H9 (cell line): ENCODE measurements at regions not wholly inside any gene's neighbourhood (a gene's known extent, or its start where the extent isn't known, plus 50 kb on each side); places are given as distances from the start of the nearest gene placed in this dataset.

Source experiments
- DNase-seq: peaks from one replicate; pipeline ENCODE4 v3.0.0-alpha.2; 2017
- H2AFZ ChIP-seq: one replicate; pipeline ENCODE4 v1.6.1; 2013; ENCODE audit warnings: mild to moderate bottlenecking, low read length, control low read depth, moderate library complexity
- H2AK5ac ChIP-seq: 2 replicates; pipeline ENCODE4 v1.6.1; 2013; ENCODE audit warnings: low read length, control low read depth, mixed read lengths; ENCODE audit not compliant: insufficient read length
- H2BK120ac ChIP-seq: one replicate; pipeline ENCODE4 v1.6.1; 2013; ENCODE audit warnings: low read depth, mild to moderate bottlenecking, low read length, control low read depth, inconsistent platforms; ENCODE audit not compliant: poor library complexity, severe bottlenecking
- H2BK12ac ChIP-seq: 2 replicates; pipeline ENCODE4 v1.6.1; 2013; ENCODE audit warnings: low read length, control low read depth, mixed read lengths, low read depth; ENCODE audit not compliant: insufficient read length
- H2BK15ac ChIP-seq: 2 replicates; pipeline ENCODE4 v1.6.1; 2013; ENCODE audit warnings: low read depth, low read length, control low read depth
- H2BK20ac ChIP-seq: one replicate; pipeline ENCODE4 v1.6.1; 2013; ENCODE audit warnings: low read depth, mild to moderate bottlenecking, low read length, control low read depth, inconsistent platforms; ENCODE audit not compliant: poor library complexity, severe bottlenecking
- H2BK5ac ChIP-seq: 2 replicates; pipeline ENCODE4 v1.6.1; 2013; ENCODE audit warnings: low read length, control low read depth, mixed read lengths; ENCODE audit not compliant: insufficient read length
- H3K14ac ChIP-seq: 2 replicates; pipeline ENCODE4 v1.6.1; 2013; ENCODE audit warnings: low read length, control low read depth; ENCODE audit not compliant: insufficient read depth
- H3K18ac ChIP-seq: 2 replicates; pipeline ENCODE4 v1.6.1; 2013; ENCODE audit warnings: low read depth, mild to moderate bottlenecking, mixed read lengths, low read length, control low read depth; ENCODE audit not compliant: insufficient read length
- H3K23ac ChIP-seq: 2 replicates; pipeline ENCODE4 v1.6.1; 2013; ENCODE audit warnings: low read length, control low read depth, mixed read lengths, low read depth; ENCODE audit not compliant: insufficient read length
- H3K23me2 ChIP-seq: 2 replicates; pipeline ENCODE4 v1.6.1; 2013; ENCODE audit warnings: low read depth, mild to moderate bottlenecking, mixed read lengths, low read length, control low read depth; ENCODE audit not compliant: insufficient read length, poor library complexity, severe bottlenecking
- H3K27ac ChIP-seq: 2 replicates; pipeline ENCODE4 v1.5.1; 2013; ENCODE audit warnings: low read length, control low read depth, mixed read lengths, low read depth; ENCODE audit not compliant: insufficient read length
- H3K27me3 ChIP-seq: 2 replicates; pipeline ENCODE4 v1.6.1; 2013; ENCODE audit warnings: low read length, control low read depth, inconsistent platforms; ENCODE audit not compliant: insufficient read depth
- H3K4ac ChIP-seq: 2 replicates; pipeline ENCODE4 v1.6.1; 2013; ENCODE audit warnings: low read depth, mild to moderate bottlenecking, control low read depth, inconsistent platforms, low read length, moderate library complexity
- H3K4me1 ChIP-seq: 2 replicates; pipeline ENCODE4 v1.6.1; 2013; ENCODE audit warnings: low read length, control low read depth, inconsistent platforms; ENCODE audit not compliant: insufficient read depth
- H3K4me2 ChIP-seq: 2 replicates; pipeline ENCODE4 v1.6.1; 2013; ENCODE audit warnings: low read length, control low read depth, mixed read lengths; ENCODE audit not compliant: insufficient read length, insufficient read depth
- H3K56ac ChIP-seq: 2 replicates; pipeline ENCODE4 v1.6.1; 2013; ENCODE audit warnings: low read depth, mild to moderate bottlenecking, mixed read lengths, low read length, control low read depth; ENCODE audit not compliant: insufficient read length
- H3K79me1 ChIP-seq: 2 replicates; pipeline ENCODE4 v1.6.1; 2013; ENCODE audit warnings: low read depth, mild to moderate bottlenecking, moderate library complexity, low read length, control low read depth, inconsistent platforms; ENCODE audit not compliant: insufficient read depth, poor library complexity, severe bottlenecking
- H3K79me2 ChIP-seq: 2 replicates; pipeline ENCODE4 v1.6.1; 2013; ENCODE audit warnings: low read length, control low read depth, inconsistent platforms; ENCODE audit not compliant: insufficient read depth
- H3K9ac ChIP-seq: 2 replicates; pipeline ENCODE4 v1.6.1; 2013; ENCODE audit warnings: low read length, control low read depth, mixed read lengths; ENCODE audit not compliant: insufficient read length; ENCODE audit errors: extremely low read depth
- H3K9me3 ChIP-seq: one replicate; pipeline ENCODE4 v1.6.1; 2013; ENCODE audit warnings: low read depth, low read length, inconsistent platforms; ENCODE audit not compliant: control insufficient read depth
- H3T11ph ChIP-seq: one replicate; pipeline ENCODE4 v1.6.1; 2013; ENCODE audit warnings: mild to moderate bottlenecking, low read length, control low read depth, inconsistent platforms
- H4K20me1 ChIP-seq: one replicate; pipeline ENCODE4 v1.6.1; 2013; ENCODE audit not compliant: control insufficient read depth, insufficient read length, insufficient read depth
- H4K5ac ChIP-seq: 2 replicates; pipeline ENCODE4 v1.6.1; 2013; ENCODE audit warnings: low read depth, mild to moderate bottlenecking, mixed read lengths, low read length, control low read depth; ENCODE audit not compliant: insufficient read length
- H4K8ac ChIP-seq: replicated peaks from 2 replicates; pipeline ENCODE4 v1.6.1; 2013; ENCODE audit warnings: low read length, control low read depth, mixed read lengths, low read depth; ENCODE audit not compliant: insufficient read length
- H4K91ac ChIP-seq: 2 replicates; pipeline ENCODE4 v1.6.1; 2013; ENCODE audit warnings: low read depth, mild to moderate bottlenecking, moderate library complexity, mixed read lengths, low read length, control low read depth; ENCODE audit not compliant: insufficient read length
- H3K27ac Mint-ChIP-seq, 3 experiments: 2 replicates in 2 of 3; 3 replicates in 1 of 3; pipeline ENCODE4 v1.8.0; 2020 to 2021; ENCODE audit warnings: mixed read lengths in 3 of 3, mild to moderate bottlenecking in 1 of 3, moderate library complexity in 1 of 3
- H3K27me3 Mint-ChIP-seq: 2 replicates; pipeline ENCODE4 v1.8.0; 2021; ENCODE audit warnings: low read depth, mild to moderate bottlenecking, moderate library complexity, mixed read lengths
- H3K36me3 Mint-ChIP-seq, 3 experiments: 2 replicates in 2 of 3; 3 replicates in 1 of 3; pipeline ENCODE4 v1.8.0; 2020 to 2021; ENCODE audit warnings: low read depth in 3 of 3, mixed read lengths in 3 of 3; ENCODE audit not compliant: insufficient read depth in 1 of 3
- H3K4me1 Mint-ChIP-seq, 2 experiments: 2 replicates each; pipeline ENCODE4 v1.8.0; 2020; ENCODE audit warnings: mixed read lengths in 2 of 2
- H3K4me3 Mint-ChIP-seq, 2 experiments: 2 replicates in 1 of 2; 3 replicates in 1 of 2; pipeline ENCODE4 v1.8.0; 2020 to 2021; ENCODE audit warnings: mild to moderate bottlenecking in 2 of 2, mixed read lengths in 2 of 2, moderate library complexity in 1 of 2
- H3K9me3 Mint-ChIP-seq, 2 experiments: 2 replicates in 1 of 2; 3 replicates in 1 of 2; pipeline ENCODE4 v1.8.0; 2020; ENCODE audit warnings: mild to moderate bottlenecking in 2 of 2, mixed read lengths in 2 of 2, moderate library complexity in 1 of 2
- CTCF ChIP-seq: fragments of 200-600 bp; sonication (generic); conservative IDR thresholded peaks from 3 replicates; pipeline ENCODE4 v1.8.0; 2021; ENCODE audit warnings: antibody characterized with exemption, mild to moderate bottlenecking
- WGBS: extraction: QIAGEN DNeasy Blood & Tissue Kit; methylation state at CpG from one replicate; pipeline ENCODE4 v1.1.7; 2013; ENCODE audit warnings: missing lambda C conversion rate, low lambda C conversion rate, mixed read lengths; ENCODE audit not compliant: insufficient read length; ENCODE audit errors: extremely low coverage; 5-methylcytosine and 5-hydroxymethylcytosine counted together

DNA sequence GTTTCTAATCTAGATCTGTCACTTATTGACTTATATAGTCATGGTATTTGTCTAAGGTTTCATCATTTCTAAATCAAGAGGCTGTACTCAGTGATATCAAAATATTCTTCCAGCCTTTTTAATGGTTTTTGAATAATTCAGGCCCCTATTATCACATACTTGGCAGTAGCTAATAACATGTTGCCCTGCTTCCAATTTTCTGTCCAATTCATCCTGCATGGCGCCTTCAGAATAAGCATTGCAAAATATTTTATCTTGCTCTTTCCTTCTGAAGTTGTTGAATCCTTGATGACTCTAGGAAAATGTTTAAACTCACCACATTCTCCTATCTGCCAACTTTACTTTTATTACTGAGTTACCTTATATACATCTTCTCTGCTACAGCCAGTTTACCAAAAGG, 517.2 kb upstream of the B3GALT2 start:
- Mint-ChIP-seq H3K9me3 (no peaks in the 10 kb centered on the region), H3K27ac (no peak overlapping the region), H3K27me3 (no peaks in the 10 kb centered on the region), H3K4me3 (no peak overlapping the region), H3K4me1 (no peaks in the 10 kb centered on the region), H3K36me3 (no peaks in the 10 kb centered on the region)
- Histone ChIP-seq H3K18ac (no peak overlapping the region), H2BK120ac (no peak overlapping the region), H3K56ac (no peak overlapping the region), H3K27me3 (no peaks in the 10 kb centered on the region), H2BK5ac (no peak overlapping the region), H3K9ac (no peak overlapping the region), H4K20me1 (no peaks in the 10 kb centered on the region), H3K4ac (no peak overlapping the region), H3K23ac (no peak overlapping the region), H2BK12ac (no peak overlapping the region), H3K79me2 (no peaks in the 10 kb centered on the region), H3K79me1 (no peaks in the 10 kb centered on the region), H4K8ac (no peak overlapping the region), H3K4me2 (no peak overlapping the region), H2AFZ (no peak overlapping the region), H3K23me2 (no peaks in the 10 kb centered on the region), H4K5ac (no peak overlapping the region), H4K91ac (no peak overlapping the region), H2AK5ac (no peak overlapping the region), H2BK20ac (no peak overlapping the region), H2BK15ac (no peak overlapping the region), H3T11ph (no peak overlapping the region), H3K27ac (no peak overlapping the region), H3K14ac (no peak overlapping the region), H3K9me3 (no peaks in the 10 kb centered on the region), H3K4me1 (no peaks in the 10 kb centered on the region)
- TF ChIP-seq CTCF: no peak
- DNase-seq: no peak
- WGBS: no CpG with 5 or more reads among the region's 1 CpG
